ENCODE measurements at regions not wholly inside any gene's neighbourhood (a gene's known extent, or its start where the extent isn't known, plus 50 kb on each side); places are given as distances from the start of the nearest gene placed in this dataset.

DNA sequence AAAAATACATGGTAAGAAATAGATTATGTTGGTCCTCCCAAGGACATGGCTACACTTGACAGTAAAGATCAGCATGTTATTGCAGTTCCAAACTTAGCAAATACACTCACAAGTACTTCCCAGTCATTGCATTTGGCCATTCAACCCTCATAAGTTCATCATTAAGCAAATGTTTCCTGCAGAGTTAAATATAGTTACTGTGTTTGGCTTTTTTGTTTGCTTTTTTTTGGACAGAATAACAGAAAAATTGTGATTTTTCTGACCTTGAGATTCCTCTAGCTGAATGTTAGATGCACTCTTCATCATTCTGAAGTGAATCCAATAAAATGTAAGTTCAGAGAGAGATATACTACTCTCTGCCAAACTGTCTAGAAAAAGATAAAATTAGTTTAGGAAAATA is 295.3 kb downstream of the GPD2 start:
- intact Hi-C loops (cut with DNase I; ENCODE audit: low total_unique reads) = no loop called here
- TF ChIP-seq, protein P1, sequence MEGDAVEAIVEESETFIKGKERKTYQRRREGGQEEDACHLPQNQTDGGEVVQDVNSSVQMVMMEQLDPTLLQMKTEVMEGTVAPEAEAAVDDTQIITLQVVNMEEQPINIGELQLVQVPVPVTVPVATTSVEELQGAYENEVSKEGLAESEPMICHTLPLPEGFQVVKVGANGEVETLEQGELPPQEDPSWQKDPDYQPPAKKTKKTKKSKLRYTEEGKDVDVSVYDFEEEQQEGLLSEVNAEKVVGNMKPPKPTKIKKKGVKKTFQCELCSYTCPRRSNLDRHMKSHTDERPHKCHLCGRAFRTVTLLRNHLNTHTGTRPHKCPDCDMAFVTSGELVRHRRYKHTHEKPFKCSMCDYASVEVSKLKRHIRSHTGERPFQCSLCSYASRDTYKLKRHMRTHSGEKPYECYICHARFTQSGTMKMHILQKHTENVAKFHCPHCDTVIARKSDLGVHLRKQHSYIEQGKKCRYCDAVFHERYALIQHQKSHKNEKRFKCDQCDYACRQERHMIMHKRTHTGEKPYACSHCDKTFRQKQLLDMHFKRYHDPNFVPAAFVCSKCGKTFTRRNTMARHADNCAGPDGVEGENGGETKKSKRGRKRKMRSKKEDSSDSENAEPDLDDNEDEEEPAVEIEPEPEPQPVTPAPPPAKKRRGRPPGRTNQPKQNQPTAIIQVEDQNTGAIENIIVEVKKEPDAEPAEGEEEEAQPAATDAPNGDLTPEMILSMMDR (IDR thresholded peaks at IDR 0.05) = no peak
- DNase-seq = no peak
- no peak overlapping the region for H3K27ac ChIP-seq
- no peak overlapping the region for H3K4me3 ChIP-seq
- H3K27me3 ChIP-seq = no peaks in the 10 kb centered on the region
- H3K4me1 ChIP-seq = no peaks in the 10 kb centered on the region
- H3K9me3 ChIP-seq = no peaks in the 10 kb centered on the region
- H3K36me3 ChIP-seq = no peaks in the 10 kb centered on the region

DNA sequence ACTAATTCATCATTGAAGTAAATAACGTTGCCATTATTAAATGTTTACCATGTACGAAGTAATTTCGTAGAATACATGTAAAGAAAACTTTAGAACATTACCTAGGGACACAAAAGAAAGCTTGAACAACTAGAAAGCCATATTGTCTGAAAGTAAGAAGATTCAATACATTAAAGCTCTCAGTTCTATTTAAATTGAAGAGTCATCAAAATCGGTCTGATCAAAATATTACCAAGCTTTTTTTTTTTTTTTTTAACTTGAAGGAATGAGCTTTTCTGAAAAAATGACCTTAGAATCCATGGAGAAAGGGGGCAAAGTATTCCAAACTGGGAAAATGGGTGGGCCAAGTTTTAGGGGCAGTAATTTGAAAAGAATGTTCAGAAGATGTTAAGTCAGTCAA is 300.8 kb downstream of the GPD2 start:
- no peak for DNase-seq
- Histone ChIP-seq H3K27ac (no peak overlapping the region), H3K4me1 (no peaks in the 10 kb centered on the region), H3K4me3 (no peak overlapping the region), H3K27me3 (no peaks in the 10 kb centered on the region), H3K36me3 (no peaks in the 10 kb centered on the region), H3K9me3 (no peaks in the 10 kb centered on the region)
- TF ChIP-seq, protein P1 (IDR thresholded peaks at IDR 0.05) = no peak
- intact Hi-C loops (cut with DNase I; ENCODE audit: low total_unique reads) = no loop called here

DNA sequence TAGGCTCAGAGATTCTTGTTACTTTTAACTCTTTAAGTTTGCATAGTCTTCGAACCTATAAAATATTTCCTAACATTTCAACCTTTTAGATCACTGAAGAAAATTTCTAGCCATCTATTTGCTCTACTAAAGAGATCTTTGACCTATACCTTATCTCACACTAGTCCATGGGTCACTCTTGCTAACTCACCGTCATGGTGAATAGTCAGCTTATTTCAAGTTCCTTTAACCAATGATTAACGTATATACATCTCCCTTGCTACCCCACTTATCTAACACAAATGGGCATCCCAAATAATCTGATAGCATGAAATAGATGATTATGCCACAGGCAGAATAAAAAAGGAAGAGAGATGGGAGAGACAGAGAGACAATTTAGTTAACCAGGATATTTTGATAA is 303.1 kb downstream of the GPD2 start:
- H3K9me3 ChIP-seq = no peaks in the 10 kb centered on the region
- intact Hi-C loops (cut with DNase I; ENCODE audit: low total_unique reads) = no loop called here
- no peak overlapping the region for H3K4me3 ChIP-seq
- H3K27me3 ChIP-seq = no peaks in the 10 kb centered on the region
- TF ChIP-seq, protein P1 (IDR thresholded peaks at IDR 0.05) = no peak
- no peak for DNase-seq
- H3K4me1 ChIP-seq = no peaks in the 10 kb centered on the region
- no peak overlapping the region for H3K27ac ChIP-seq
- no peaks in the 10 kb centered on the region for H3K36me3 ChIP-seq

DNA sequence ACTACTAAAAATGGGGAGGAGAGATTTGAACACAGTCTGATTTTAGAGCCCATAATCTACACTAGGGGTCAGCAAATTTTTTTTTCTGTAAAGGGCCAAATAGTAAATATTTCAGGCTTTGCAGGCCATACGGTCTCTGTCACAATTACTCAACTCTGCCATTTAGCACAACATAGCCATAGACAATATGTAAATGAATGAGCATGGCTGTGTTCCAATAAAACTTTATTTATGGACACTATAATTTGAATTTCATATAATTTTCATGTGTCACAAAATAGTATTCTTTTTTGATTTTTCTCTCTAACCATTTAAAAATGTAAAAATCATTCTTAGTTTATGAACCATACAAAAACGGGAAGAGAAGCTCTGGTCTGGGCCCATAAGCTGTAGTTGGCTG is 309.4 kb downstream of the GPD2 start:
- Histone ChIP-seq H3K27me3 (no peaks in the 10 kb centered on the region), H3K9me3 (no peaks in the 10 kb centered on the region), H3K36me3 (no peaks in the 10 kb centered on the region), H3K4me3 (no peak overlapping the region), H3K27ac (no peak overlapping the region), H3K4me1 (no peaks in the 10 kb centered on the region)
- DNase-seq = no peak
- TF ChIP-seq, protein P1 (IDR thresholded peaks at IDR 0.05) = no peak
- intact Hi-C loops (cut with DNase I; ENCODE audit: low total_unique reads) = no loop called here

DNA sequence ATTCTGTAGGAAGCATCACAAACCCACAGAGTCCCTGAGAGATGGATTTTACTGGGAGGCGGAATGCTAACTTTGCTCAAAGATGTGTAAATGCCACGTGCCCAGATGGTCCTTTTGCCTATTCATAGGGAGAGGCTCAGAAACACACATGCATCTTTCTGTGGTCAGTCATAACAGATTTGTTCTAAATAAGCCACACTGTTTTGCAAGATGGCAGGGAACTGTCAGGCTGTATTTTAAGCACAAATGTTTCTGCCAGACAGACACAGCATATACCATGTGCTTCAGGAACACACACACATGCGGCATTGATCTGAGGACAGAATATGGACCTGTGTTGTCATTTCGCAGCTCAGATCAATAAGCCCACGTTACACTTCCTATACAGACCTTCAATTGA is 312.0 kb downstream of the GPD2 start:
- no peak overlapping the region for H3K4me3 ChIP-seq
- TF ChIP-seq, protein P1 (IDR thresholded peaks at IDR 0.05) = no peak
- no peaks in the 10 kb centered on the region for H3K9me3 ChIP-seq
- no peaks in the 10 kb centered on the region for H3K4me1 ChIP-seq
- intact Hi-C loops (cut with DNase I; ENCODE audit: low total_unique reads) = no loop called here
- H3K27ac ChIP-seq = no peak overlapping the region
- H3K27me3 ChIP-seq = no peaks in the 10 kb centered on the region
- no peaks in the 10 kb centered on the region for H3K36me3 ChIP-seq
- no peak for DNase-seq

DNA sequence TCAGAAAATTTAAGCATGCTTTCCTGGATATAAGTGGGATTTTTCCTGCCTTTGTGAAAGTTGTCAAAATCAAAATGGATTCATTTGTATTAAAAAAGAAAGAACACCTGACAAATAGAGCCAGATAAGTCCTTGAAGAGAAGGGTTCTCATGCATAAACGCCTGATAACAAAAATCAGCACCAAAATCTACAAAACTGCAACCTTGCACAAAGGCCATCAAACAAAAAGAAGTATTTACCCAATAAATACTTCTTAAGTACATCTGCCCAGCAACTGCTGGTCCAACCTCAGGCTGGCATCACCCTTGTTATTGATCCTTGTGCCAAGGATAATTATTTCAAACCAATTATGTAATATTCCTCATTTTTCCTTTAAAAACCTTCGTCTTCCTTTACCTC is 315.9 kb downstream of the GPD2 start:
- intact Hi-C loops (cut with DNase I; ENCODE audit: low total_unique reads) = no loop called here
- no peaks in the 10 kb centered on the region for H3K4me1 ChIP-seq
- DNase-seq = no peak
- H3K4me3 ChIP-seq = no peak overlapping the region
- no peak overlapping the region for H3K27ac ChIP-seq
- no peaks in the 10 kb centered on the region for H3K36me3 ChIP-seq
- TF ChIP-seq, protein P1 (IDR thresholded peaks at IDR 0.05) = no peak
- H3K27me3 ChIP-seq = no peaks in the 10 kb centered on the region
- no peaks in the 10 kb centered on the region for H3K9me3 ChIP-seq
